H1 (cell line): ENCODE measurements at regions not wholly inside any gene's neighbourhood (a gene's known extent, or its start where the extent isn't known, plus 50 kb on each side); places are given as distances from the start of the nearest gene placed in this dataset.

ENCODE experiments used
- CTCF ChIA-PET: fragments of 300-600 bp; sonication (Branson Sonifier 250); formaldehyde crosslinking; loops from one replicate; lab custom pipeline; 2021; ENCODE audit not compliant: partially characterized antibody; lab: Charles Lee
- POLR2A ChIA-PET: fragments of 300-600 bp; sonication (Branson Sonifier 250); formaldehyde crosslinking; loops from one replicate; lab custom pipeline; 2021; ENCODE audit warnings: inconsistent platforms; ENCODE audit not compliant: partially characterized antibody; lab: Charles Lee
- DNase-seq, 2 experiments: peaks; one replicate each; pipeline versions ENCODE4 v3.0.0 to v3.0.0-alpha.2; 2010 to 2022; ENCODE audit warnings: low spot score in 2 of 2, low read depth in 1 of 2, mixed read lengths in 1 of 2
- FAIRE-seq: peaks from 2 replicates; lab custom pipeline; 2011; peaks lifted over from hg19 to GRCh38; lab: Jason Lieb, UNC
- H2AFZ ChIP-seq: 2 replicates; pipeline ENCODE4 v1.8.1; 2012; ENCODE audit warnings: low read length, inconsistent platforms
- H2AK5ac ChIP-seq: 2 replicates; pipeline ENCODE4 v1.6.1; 2013; ENCODE audit warnings: low read depth, low read length
- H2BK120ac ChIP-seq: replicated peaks from 2 replicates; pipeline ENCODE3; 2013; ENCODE audit warnings: low read depth, low read length, inconsistent platforms
- H2BK12ac ChIP-seq: 2 replicates; pipeline ENCODE4 v1.6.1; 2013; ENCODE audit warnings: low read depth, low read length
- H2BK15ac ChIP-seq: 2 replicates; pipeline ENCODE4 v1.6.1; 2013; ENCODE audit warnings: low read length
- H2BK20ac ChIP-seq: 2 replicates; pipeline ENCODE4 v1.6.1; 2013; ENCODE audit warnings: low read length
- H2BK5ac ChIP-seq: 2 replicates; pipeline ENCODE4 v1.6.1; 2013; ENCODE audit warnings: low read depth, low read length
- H3K14ac ChIP-seq: 2 replicates; pipeline ENCODE4 v1.6.1; 2013; ENCODE audit warnings: inconsistent platforms; ENCODE audit not compliant: insufficient read length
- H3K18ac ChIP-seq: 2 replicates; pipeline ENCODE4 v1.6.1; 2013; ENCODE audit warnings: low read length; ENCODE audit errors: extremely low read depth
- H3K23ac ChIP-seq: 2 replicates; pipeline ENCODE4 v1.6.1; 2013; ENCODE audit warnings: inconsistent platforms; ENCODE audit not compliant: insufficient read length
- H3K23me2 ChIP-seq: 2 replicates; pipeline ENCODE4 v1.6.1; 2013; ENCODE audit warnings: low read depth, low read length
- H3K27ac ChIP-seq: 2 replicates; pipeline ENCODE4 v1.6.1; 2011; ENCODE audit warnings: low read depth, low read length, inconsistent platforms
- H3K27me3 ChIP-seq, 4 experiments: replicated peaks in 1 of 4; 1 replicate in 1 of 4; 2 replicates in 3 of 4; pipeline versions ENCODE4 v1.6.1 to v1.8.1; 2011 to 2013; ENCODE audit warnings: low read length in 3 of 4, mild to moderate bottlenecking in 3 of 4, inconsistent platforms in 2 of 4, mixed read lengths in 2 of 4, moderate library complexity in 1 of 4; ENCODE audit not compliant: control insufficient read depth in 3 of 4, insufficient read depth in 3 of 4; ENCODE audit errors: extremely low read depth in 1 of 4
- H3K36me3 ChIP-seq, 4 experiments: 2 replicates each; pipeline versions ENCODE4 v1.6.1 to v1.8.1; 2011 to 2013; ENCODE audit warnings: mild to moderate bottlenecking in 4 of 4, low read length in 3 of 4, moderate library complexity in 2 of 4, control low read depth in 1 of 4, inconsistent platforms in 1 of 4; ENCODE audit not compliant: insufficient read depth in 4 of 4, control insufficient read depth in 2 of 4
- H3K4ac ChIP-seq: replicated peaks from 2 replicates; pipeline ENCODE3; 2013; ENCODE audit warnings: low read length, low read depth, mixed read lengths, inconsistent platforms; ENCODE audit not compliant: insufficient read length
- H3K4me1 ChIP-seq, 4 experiments: replicated peaks in 1 of 4; 1 replicate in 1 of 4; 2 replicates in 3 of 4; pipeline versions ENCODE4 v1.6.1 to v1.8.1; 2011 to 2013; ENCODE audit warnings: low read length in 3 of 4, inconsistent platforms in 2 of 4, mixed read lengths in 1 of 4; ENCODE audit not compliant: insufficient read depth in 4 of 4, control insufficient read depth in 3 of 4
- H3K4me2 ChIP-seq, 2 experiments: 2 replicates each; pipeline versions ENCODE4 v1.6.1 to v1.8.1; 2011 to 2013; ENCODE audit warnings: low read depth in 2 of 2, low read length in 2 of 2, control low read depth in 1 of 2, inconsistent platforms in 1 of 2, mild to moderate bottlenecking in 1 of 2; ENCODE audit not compliant: insufficient read depth in 1 of 2
- H3K4me3 ChIP-seq, 4 experiments: fragments of 200-600, 300-600 bp in 1 of 4; sonication (generic), shearing (Covaris generic), sonication (Bioruptor Twin) in 1 of 4; 2 replicates each; pipeline versions ENCODE4 v1.5.1 to v1.8.1; 2011 to 2016; ENCODE audit warnings: low read length in 4 of 4, low read depth in 3 of 4, control low read depth in 2 of 4, inconsistent platforms in 2 of 4, mild to moderate bottlenecking in 2 of 4, mixed read lengths in 1 of 4, moderate library complexity in 1 of 4; ENCODE audit not compliant: insufficient read depth in 2 of 4; ENCODE audit errors: extremely low read depth in 1 of 4
- H3K56ac ChIP-seq: replicated peaks from 2 replicates; pipeline ENCODE3; 2013; ENCODE audit warnings: low read depth, mild to moderate bottlenecking, mixed read lengths, low read length, inconsistent platforms; ENCODE audit not compliant: insufficient read length
- H3K79me1 ChIP-seq: 2 replicates; pipeline ENCODE4 v1.6.1; 2013; ENCODE audit warnings: low read depth, low read length, control low read depth
- H3K79me2 ChIP-seq, 2 experiments: 2 replicates each; pipeline versions ENCODE4 v1.6.1 to v1.8.1; 2012 to 2013; ENCODE audit warnings: low read length in 2 of 2, mild to moderate bottlenecking in 2 of 2, inconsistent platforms in 1 of 2; ENCODE audit not compliant: insufficient read depth in 2 of 2, control insufficient read depth in 1 of 2
- H3K9ac ChIP-seq, 4 experiments: replicated peaks in 1 of 4; 1 replicate in 1 of 4; 2 replicates in 3 of 4; pipeline versions ENCODE4 v1.6.1 to v1.8.1; 2011 to 2013; ENCODE audit warnings: low read depth in 3 of 4, low read length in 3 of 4, control low read depth in 2 of 4, mild to moderate bottlenecking in 2 of 4, moderate library complexity in 2 of 4, inconsistent platforms in 1 of 4; ENCODE audit errors: extremely low read depth in 1 of 4
- H3K9me3 ChIP-seq, 2 experiments: 2 replicates each; pipeline versions ENCODE4 v1.6.1 to v1.8.1; 2012 to 2013; ENCODE audit warnings: mild to moderate bottlenecking in 2 of 2, moderate library complexity in 2 of 2, control low read depth in 1 of 2, inconsistent platforms in 1 of 2, low read depth in 1 of 2, low read length in 1 of 2, mixed read lengths in 1 of 2; ENCODE audit not compliant: insufficient read depth in 2 of 2
- H4K20me1 ChIP-seq, 2 experiments: replicated peaks in 1 of 2; 2 replicates each; pipeline versions ENCODE3 to v1.8.1; 2011 to 2013; ENCODE audit warnings: inconsistent platforms in 2 of 2, low read length in 2 of 2, mild to moderate bottlenecking in 1 of 2; ENCODE audit not compliant: insufficient read depth in 2 of 2, control insufficient read depth in 1 of 2
- H4K5ac ChIP-seq: 2 replicates; pipeline ENCODE4 v1.6.1; 2013; ENCODE audit warnings: low read length, low read depth, mixed read lengths, inconsistent platforms; ENCODE audit not compliant: insufficient read length
- H4K8ac ChIP-seq: 2 replicates; pipeline ENCODE4 v1.8.0; 2013; ENCODE audit warnings: mild to moderate bottlenecking, moderate library complexity, low read length, inconsistent platforms; ENCODE audit not compliant: insufficient read depth; ENCODE audit errors: extremely low read depth
- H4K91ac ChIP-seq: replicated peaks from 2 replicates; pipeline ENCODE3; 2013; ENCODE audit warnings: low read length, mixed read lengths, inconsistent platforms; ENCODE audit not compliant: insufficient read length
- ASH2L ChIP-seq: fragments of 200-600, 300-600 bp; sonication (generic); IDR thresholded peaks from one replicate; pipeline ENCODE4 v1.7.1; 2017; ENCODE audit warnings: low read length
- CHD2 ChIP-seq: IDR thresholded peaks from 2 replicates; pipeline ENCODE4 v1.6.1; 2012; ENCODE audit warnings: low read length, improper control_type of control experiment
- KDM1A ChIP-seq: fragments of 200-600, 300-600 bp; sonication (generic); IDR thresholded peaks from 2 replicates; pipeline ENCODE4 v1.7.1; 2016; ENCODE audit warnings: mild to moderate bottlenecking, low read length, borderline replicate concordance
- TAF7 ChIP-seq: optimal IDR thresholded peaks from 2 replicates; pipeline ENCODE3; 2011; ENCODE audit warnings: low read depth, mild to moderate bottlenecking, inconsistent platforms, low read length, moderate library complexity, borderline replicate concordance
- WGBS, 2 experiments: shearing (Covaris generic) in 1 of 2; methylation state at CpG; one replicate each; pipeline versions ENCODE4 v1.1.6 to v1.1.7; 2013 to 2015; ENCODE audit warnings: low lambda C conversion rate in 2 of 2, mixed read lengths in 2 of 2, inconsistent platforms in 1 of 2, low coverage in 1 of 2, missing lambda C conversion rate in 1 of 2; ENCODE audit not compliant: insufficient replicate concordance in 2 of 2, insufficient coverage in 1 of 2, insufficient read length in 1 of 2; ENCODE audit errors: extremely low coverage in 1 of 2, missing lambda C conversion rate in 1 of 2; 5-methylcytosine and 5-hydroxymethylcytosine counted together

DNA sequence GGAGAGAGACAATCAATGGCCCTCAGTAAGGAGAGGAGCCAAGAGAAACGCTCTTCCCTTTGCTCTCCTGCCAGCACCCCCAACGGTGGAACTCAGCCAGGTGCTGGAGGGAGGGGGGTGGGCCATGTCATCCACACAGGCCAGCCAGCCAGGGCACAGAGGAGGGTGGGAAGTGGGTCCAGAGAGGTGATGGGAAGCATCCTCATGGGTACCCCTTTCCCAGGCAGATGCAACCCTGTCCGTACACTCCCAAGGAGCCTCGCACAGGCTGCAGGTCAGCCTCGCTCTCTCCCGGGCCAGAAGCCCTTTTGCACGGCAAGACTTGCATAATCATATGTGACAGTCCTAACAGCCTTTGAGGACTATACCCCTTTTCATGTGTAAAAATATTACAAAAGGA lies 142.0 kb upstream of the NAMPT start:
- Histone ChIP-seq H2BK20ac (no peak overlapping the region), H3K18ac (no peak overlapping the region), H4K20me1 (no peaks in the 10 kb centered on the region), H3K79me1 (no peaks in the 10 kb centered on the region), H3K9ac (no peak overlapping the region), H3K4me3 (no peak overlapping the region), H3K79me2 (no peaks in the 10 kb centered on the region), H3K27ac (no peak overlapping the region), H3K56ac (no peak overlapping the region), H2BK5ac (no peak overlapping the region), H2BK12ac (no peak overlapping the region), H3K27me3 (no peaks in the 10 kb centered on the region; a peak in 1 of 7 replicates), H3K36me3 (no peaks in the 10 kb centered on the region), H3K4me1 (peaks cover 0 to 5% (median 0%) of the 10 kb centered on the region in 4 experiments; a peak in 3 of 7 replicates), H4K91ac (no peak overlapping the region), H3K4ac (no peak overlapping the region), H3K23me2 (no peaks in the 10 kb centered on the region), H3K4me2 (no peak overlapping the region), H2AK5ac (no peak overlapping the region), H4K8ac (no peak overlapping the region), H2AFZ (no peak overlapping the region), H2BK15ac (no peak overlapping the region), H2BK120ac (no peak overlapping the region), H3K9me3 (no peaks in the 10 kb centered on the region), H3K23ac (no peak overlapping the region), H4K5ac (no peak overlapping the region), H3K14ac (no peak overlapping the region)
- ChIA-PET CTCF (no interaction called here), POLR2A (no interaction called here)
- no peak for FAIRE-seq
- 84% methylated on average over 7 of the region's 7 CpGs; no CpG with 5 or more reads in 1 of the 2 experiments for WGBS, 2 experiments
- no peak for DNase-seq
- TF ChIP-seq CHD2 = no peak
- TF ChIP-seq KDM1A = no peak
- TF ChIP-seq TAF7 = no peak
- TF ChIP-seq ASH2L = no peak
